Activated naive CD4-positive, alpha-beta T cell treated with anti-CD3 and anti-CD28 coated beads for 36 hours (primary cell): ENCODE measurements at regions not wholly inside any gene's neighbourhood (a gene's known extent, or its start where the extent isn't known, plus 50 kb on each side); places are given as distances from the start of the nearest gene placed in this dataset.

ENCODE experiments used
- CTCF ChIA-PET: fragments of 350-600 bp; sonication (Branson Sonifier 250); formaldehyde crosslinking; loops from one replicate; lab custom pipeline; 2021; ENCODE audit warnings: antibody characterized with exemption; lab: Charles Lee
- DNase-seq: peaks from one replicate; pipeline ENCODE4 v3.0.0-alpha.2; 2020
- H3K27ac Mint-ChIP-seq: one replicate; pipeline ENCODE4 v1.8.0; 2021; ENCODE audit warnings: mild to moderate bottlenecking, mixed read lengths
- H3K27me3 Mint-ChIP-seq: one replicate; pipeline ENCODE4 v1.8.0; 2021; ENCODE audit warnings: low read depth, mixed read lengths
- H3K36me3 Mint-ChIP-seq: one replicate; pipeline ENCODE4 v1.8.0; 2021; ENCODE audit warnings: low read depth, mixed read lengths
- H3K4me1 Mint-ChIP-seq: one replicate; pipeline ENCODE4 v1.8.0; 2021; ENCODE audit warnings: low read depth, mixed read lengths
- H3K4me3 Mint-ChIP-seq: one replicate; pipeline ENCODE4 v1.8.0; 2021; ENCODE audit warnings: mild to moderate bottlenecking, moderate library complexity, mixed read lengths
- H3K9me3 Mint-ChIP-seq: one replicate; pipeline ENCODE4 v1.8.0; 2021; ENCODE audit warnings: mixed read lengths
- intact Hi-C: fragments of 100-400 bp; cut with micrococcal nuclease; formaldehyde crosslinking; loops from one replicate; pipeline ENCODE4 v1.15.1; 2023

- no peak overlapping the region for H3K4me3 Mint-ChIP-seq
- intact Hi-C loops: no loop called here
- H3K4me1 Mint-ChIP-seq: no peaks in the 10 kb centered on the region
- no peak overlapping the region for H3K27ac Mint-ChIP-seq
- H3K27me3 Mint-ChIP-seq: no peaks in the 10 kb centered on the region
- CTCF ChIA-PET: no interaction called here
- no peak for DNase-seq
- peaks cover 2% of the 10 kb centered on the region for H3K9me3 Mint-ChIP-seq
- H3K36me3 Mint-ChIP-seq: no peaks in the 10 kb centered on the region
These were observed 280.7 kb upstream of the KLHL4 start for GRCh38 chrX:87236830-87237440.

- Mint-ChIP-seq H3K9me3 (no peaks in the 10 kb centered on the region), H3K27ac (no peak overlapping the region), H3K4me1 (no peaks in the 10 kb centered on the region), H3K27me3 (no peaks in the 10 kb centered on the region), H3K36me3 (no peaks in the 10 kb centered on the region), H3K4me3 (no peak overlapping the region)
- intact Hi-C loops: no loop called here
- DNase-seq: no peak
- CTCF ChIA-PET: no interaction called here
These were observed 252.1 kb upstream of the KLHL4 start for GRCh38 chrX:87265518-87265917.

- CTCF ChIA-PET: no interaction called here
These were observed 245.1 kb upstream of the KLHL4 start for GRCh38 chrX:87272491-87272890.

GRCh38 chrX:87299563-87300160 lies 217.9 kb upstream of the KLHL4 start:
- DNase-seq: no peak
- intact Hi-C loops: loop anchor here (5.0 kb wide), 1 partner anchor 492 kb away; no protein-coding TSS in a partner anchor
- no peaks in the 10 kb centered on the region for H3K9me3 Mint-ChIP-seq
- no peaks in the 10 kb centered on the region for H3K36me3 Mint-ChIP-seq
- H3K4me1 Mint-ChIP-seq: no peaks in the 10 kb centered on the region
- CTCF ChIA-PET: interaction anchor here (0.6 kb wide), 1 partner anchor 25 kb away, joined by 3 read pairs; no protein-coding TSS in a partner anchor
- no peak overlapping the region for H3K4me3 Mint-ChIP-seq
- no peaks in the 10 kb centered on the region for H3K27me3 Mint-ChIP-seq
- no peak overlapping the region for H3K27ac Mint-ChIP-seq

More at GRCh38 chrX:87272491-87272890, 245.1 kb upstream of the KLHL4 start:
- Mint-ChIP-seq H3K27ac (no peak overlapping the region), H3K36me3 (no peaks in the 10 kb centered on the region), H3K9me3 (no peaks in the 10 kb centered on the region), H3K4me3 (no peak overlapping the region), H3K27me3 (no peaks in the 10 kb centered on the region), H3K4me1 (no peaks in the 10 kb centered on the region)
- DNase-seq: no peak
- intact Hi-C loops: no loop called here

GRCh38 chrX:87310780-87311179 lies 206.8 kb upstream of the KLHL4 start:
- CTCF ChIA-PET: no interaction called here
- Mint-ChIP-seq H3K4me3 (no peak overlapping the region), H3K9me3 (no peaks in the 10 kb centered on the region), H3K4me1 (no peaks in the 10 kb centered on the region), H3K27me3 (no peaks in the 10 kb centered on the region), H3K27ac (no peak overlapping the region), H3K36me3 (no peaks in the 10 kb centered on the region)
- DNase-seq: no peak
- intact Hi-C loops: no loop called here

GRCh38 chrX:87327267-87327666 lies 190.3 kb upstream of the KLHL4 start:
- Mint-ChIP-seq H3K36me3 (no peaks in the 10 kb centered on the region), H3K4me3 (no peak overlapping the region), H3K27me3 (no peaks in the 10 kb centered on the region), H3K4me1 (no peaks in the 10 kb centered on the region), H3K9me3 (no peaks in the 10 kb centered on the region), H3K27ac (no peak overlapping the region)
- intact Hi-C loops: no loop called here
- DNase-seq: no peak
- CTCF ChIA-PET: no interaction called here

- Mint-ChIP-seq H3K4me1 (no peaks in the 10 kb centered on the region), H3K27me3 (no peaks in the 10 kb centered on the region), H3K9me3 (no peaks in the 10 kb centered on the region), H3K4me3 (no peak overlapping the region), H3K36me3 (no peaks in the 10 kb centered on the region), H3K27ac (no peak overlapping the region)
- CTCF ChIA-PET: no interaction called here
- intact Hi-C loops: no loop called here
- DNase-seq: no peak
These were observed 180.3 kb upstream of the KLHL4 start for GRCh38 chrX:87337267-87337666.

GRCh38 chrX:87338510-87338909 lies 179.1 kb upstream of the KLHL4 start:
- no peak for DNase-seq
- no peak overlapping the region for H3K27ac Mint-ChIP-seq
- H3K4me1 Mint-ChIP-seq: no peaks in the 10 kb centered on the region
- CTCF ChIA-PET: interaction anchor here (0.6 kb wide), 1 partner anchor 461 kb away, joined by 3 read pairs; no protein-coding TSS in a partner anchor
- H3K4me3 Mint-ChIP-seq: no peak overlapping the region
- no peaks in the 10 kb centered on the region for H3K9me3 Mint-ChIP-seq
- H3K27me3 Mint-ChIP-seq: no peaks in the 10 kb centered on the region
- intact Hi-C loops: no loop called here
- no peaks in the 10 kb centered on the region for H3K36me3 Mint-ChIP-seq

GRCh38 chrX:87370865-87371264 lies 146.7 kb upstream of the KLHL4 start:
- Mint-ChIP-seq H3K9me3 (no peaks in the 10 kb centered on the region), H3K36me3 (no peaks in the 10 kb centered on the region), H3K4me1 (no peaks in the 10 kb centered on the region), H3K27ac (no peak overlapping the region), H3K4me3 (no peak overlapping the region), H3K27me3 (no peaks in the 10 kb centered on the region)
- CTCF ChIA-PET: no interaction called here
- intact Hi-C loops: no loop called here
- DNase-seq: no peak

GRCh38 chrX:87374324-87374723 lies 143.3 kb upstream of the KLHL4 start:
- Mint-ChIP-seq H3K4me3 (no peak overlapping the region), H3K36me3 (no peaks in the 10 kb centered on the region), H3K27me3 (no peaks in the 10 kb centered on the region), H3K9me3 (no peaks in the 10 kb centered on the region), H3K27ac (no peak overlapping the region), H3K4me1 (no peaks in the 10 kb centered on the region)
- no peak for DNase-seq
- intact Hi-C loops: no loop called here
- CTCF ChIA-PET: no interaction called here

- CTCF ChIA-PET: no interaction called here
- H3K27me3 Mint-ChIP-seq: no peaks in the 10 kb centered on the region
These were observed 140.7 kb upstream of the KLHL4 start for GRCh38 chrX:87376896-87377295.

GRCh38 chrX:87388381-87388780 lies 129.2 kb upstream of the KLHL4 start:
- Mint-ChIP-seq H3K27me3 (no peaks in the 10 kb centered on the region), H3K36me3 (no peaks in the 10 kb centered on the region), H3K4me1 (no peaks in the 10 kb centered on the region), H3K9me3 (peaks cover 2% of the 10 kb centered on the region), H3K27ac (no peak overlapping the region), H3K4me3 (no peak overlapping the region)
- intact Hi-C loops: no loop called here
- CTCF ChIA-PET: no interaction called here
- no peak for DNase-seq

More at GRCh38 chrX:87376896-87377295, 140.7 kb upstream of the KLHL4 start:
- Mint-ChIP-seq H3K4me3 (no peak overlapping the region), H3K9me3 (no peaks in the 10 kb centered on the region), H3K27ac (no peak overlapping the region), H3K4me1 (no peaks in the 10 kb centered on the region), H3K36me3 (no peaks in the 10 kb centered on the region)
- no peak for DNase-seq
- intact Hi-C loops: no loop called here

- H3K4me1 Mint-ChIP-seq: no peaks in the 10 kb centered on the region
- intact Hi-C loops: no loop called here
- H3K27ac Mint-ChIP-seq: no peak overlapping the region
- H3K9me3 Mint-ChIP-seq: peaks cover 4% of the 10 kb centered on the region
- H3K4me3 Mint-ChIP-seq: no peak overlapping the region
- H3K36me3 Mint-ChIP-seq: no peaks in the 10 kb centered on the region
- no peaks in the 10 kb centered on the region for H3K27me3 Mint-ChIP-seq
- DNase-seq: no peak
- CTCF ChIA-PET: no interaction called here
These were observed 125.9 kb upstream of the KLHL4 start for GRCh38 chrX:87391742-87392141.
